IMR-90 (cell line): ENCODE measurements at regions not wholly inside any gene's neighbourhood (a gene's known extent, or its start where the extent isn't known, plus 50 kb on each side); places are given as distances from the start of the nearest gene placed in this dataset.

Experiments used
- ATAC-seq: fragments of 200-7000 bp; cut with Tn5 transposase; 2 replicates; pipeline ENCODE4 v1.9.1; 2020; ENCODE audit warnings: low read depth, mild to moderate bottlenecking, moderate library complexity
- BruUV-seq: library from RNA; stranded (reverse); fragments of 400-500 nt; replicated peaks from 2 replicates; lab custom pipeline; 2021; lab: Mats Ljungman, UMichigan
- CTCF ChIA-PET: fragments of 300-600 bp; formaldehyde crosslinking; extraction: SDS; loops from one replicate; lab custom pipeline; 2021; ENCODE audit warnings: antibody characterized with exemption; lab: Yijun Ruan, JAX
- POLR2A ChIA-PET: fragments of 300-600 bp; sonication (Branson Sonifier 250); formaldehyde crosslinking; loops from one replicate; lab custom pipeline; 2022; ENCODE audit warnings: antibody characterized with exemption; ENCODE audit not compliant: unreplicated experiment; lab: Charles Lee
- DNase-seq: peaks from one replicate; pipeline ENCODE4 v3.0.0; 2013
- H2AFZ ChIP-seq: replicated peaks from 2 replicates; pipeline ENCODE3; 2013; ENCODE audit warnings: low read length, mild to moderate bottlenecking; ENCODE audit not compliant: poor library complexity
- H2AK5ac ChIP-seq: 2 replicates; pipeline ENCODE4 v1.6.1; 2013; ENCODE audit warnings: low read depth, low read length, inconsistent platforms
- H2AK9ac ChIP-seq: replicated peaks from 2 replicates; pipeline ENCODE3; 2013; ENCODE audit warnings: mild to moderate bottlenecking, low read depth, low read length, moderate library complexity; ENCODE audit not compliant: poor library complexity
- H2BK120ac ChIP-seq: 2 replicates; pipeline ENCODE4 v1.6.1; 2013; ENCODE audit warnings: low read depth, low read length, inconsistent platforms
- H2BK15ac ChIP-seq: 3 replicates; pipeline ENCODE4 v1.6.1; 2013; ENCODE audit warnings: low read depth, low read length, inconsistent platforms
- H2BK20ac ChIP-seq: 2 replicates; pipeline ENCODE4 v1.6.1; 2013; ENCODE audit warnings: low read depth, mild to moderate bottlenecking, inconsistent platforms, low read length, moderate library complexity
- H2BK5ac ChIP-seq: 2 replicates; pipeline ENCODE4 v1.6.1; 2013; ENCODE audit warnings: mild to moderate bottlenecking, low read depth, low read length, inconsistent platforms; ENCODE audit not compliant: poor library complexity, severe bottlenecking
- H3K14ac ChIP-seq: replicated peaks from 2 replicates; pipeline ENCODE4 v1.6.1; 2013; ENCODE audit warnings: low read depth, low read length, inconsistent platforms
- H3K18ac ChIP-seq: 2 replicates; pipeline ENCODE4 v1.6.1; 2013; ENCODE audit warnings: low read depth, low read length, control low read depth
- H3K23ac ChIP-seq: 2 replicates; pipeline ENCODE4 v1.6.1; 2013; ENCODE audit warnings: low read depth, low read length, inconsistent platforms
- H3K27ac ChIP-seq: 2 replicates; pipeline ENCODE4 v1.5.1; 2013; ENCODE audit warnings: mild to moderate bottlenecking, control low read depth, low read length; ENCODE audit not compliant: insufficient read depth
- H3K27me3 ChIP-seq: 2 replicates; pipeline ENCODE4 v1.6.1; 2013; ENCODE audit warnings: low read length; ENCODE audit not compliant: control insufficient read depth, insufficient read depth
- H3K36me3 ChIP-seq: 2 replicates; pipeline ENCODE4 v1.6.1; 2013; ENCODE audit warnings: low read length, mixed read lengths; ENCODE audit not compliant: control insufficient read depth, insufficient read depth
- H3K4ac ChIP-seq: 2 replicates; pipeline ENCODE4 v1.6.1; 2013; ENCODE audit warnings: low read depth, low read length, inconsistent platforms
- H3K4me1 ChIP-seq: 2 replicates; pipeline ENCODE4 v1.6.1; 2013; ENCODE audit warnings: low read length, mixed read lengths; ENCODE audit not compliant: control insufficient read depth, insufficient read depth
- H3K4me2 ChIP-seq: 2 replicates; pipeline ENCODE4 v1.6.1; 2013; ENCODE audit warnings: low read depth, mild to moderate bottlenecking, control low read depth, low read length, moderate library complexity
- H3K4me3 ChIP-seq: 2 replicates; pipeline ENCODE4 v1.5.1; 2013; ENCODE audit warnings: low read depth, mild to moderate bottlenecking, control low read depth, low read length, moderate library complexity; ENCODE audit not compliant: insufficient read depth
- H3K56ac ChIP-seq: 2 replicates; pipeline ENCODE4 v1.6.1; 2013; ENCODE audit warnings: low read length, inconsistent platforms; ENCODE audit not compliant: insufficient read depth; ENCODE audit errors: extremely low read depth
- H3K79me1 ChIP-seq, 2 experiments: 2 replicates each; pipeline ENCODE4 v1.6.1; 2013; ENCODE audit warnings: low read length in 2 of 2, inconsistent platforms in 1 of 2, low read depth in 1 of 2
- H3K9ac ChIP-seq: 2 replicates; pipeline ENCODE4 v1.6.1; 2013; ENCODE audit warnings: low read depth, low read length, control low read depth
- H3K9me1 ChIP-seq: 2 replicates; pipeline ENCODE4 v1.6.1; 2013; ENCODE audit warnings: low read length, inconsistent platforms; ENCODE audit not compliant: insufficient read depth
- H3K9me3 ChIP-seq: 2 replicates; pipeline ENCODE4 v1.6.1; 2013; ENCODE audit warnings: low read length; ENCODE audit not compliant: control insufficient read depth, insufficient read depth
- H4K20me1 ChIP-seq: 2 replicates; pipeline ENCODE4 v1.6.1; 2013; ENCODE audit warnings: low read length, inconsistent platforms; ENCODE audit not compliant: insufficient read depth
- H4K5ac ChIP-seq: 2 replicates; pipeline ENCODE4 v1.6.1; 2013; ENCODE audit warnings: mild to moderate bottlenecking, low read depth, low read length, control low read depth
- H4K8ac ChIP-seq, 2 experiments: 2 replicates each; pipeline ENCODE4 v1.6.1; 2013; ENCODE audit warnings: low read depth in 2 of 2, low read length in 2 of 2, control low read depth in 1 of 2, inconsistent platforms in 1 of 2
- H4K91ac ChIP-seq: 2 replicates; pipeline ENCODE4 v1.6.1; 2013; ENCODE audit warnings: low read depth, low read length, inconsistent platforms; ENCODE audit not compliant: insufficient read depth
- BHLHE40 ChIP-seq: fragments of 150-350 bp; IDR thresholded peaks from 2 replicates; pipeline ENCODE4 v1.6.1; 2016; ENCODE audit warnings: mild to moderate bottlenecking, low read depth, low read length
- CEBPB ChIP-seq: IDR thresholded peaks from 2 replicates; pipeline ENCODE4 v1.6.1; 2012; ENCODE audit warnings: low read depth, low read length, improper control_type of control experiment
- FOS ChIP-seq: fragments of 150-350 bp; IDR thresholded peaks from 2 replicates; pipeline ENCODE4 v1.6.1; 2016; ENCODE audit warnings: low read depth, low read length
- MAFK ChIP-seq: IDR thresholded peaks from 2 replicates; pipeline ENCODE4 v1.6.1; 2012; ENCODE audit warnings: low read depth, low read length, improper control_type of control experiment
- MAZ ChIP-seq: IDR thresholded peaks from 2 replicates; pipeline ENCODE4 v1.6.1; 2012; ENCODE audit warnings: low read depth, mild to moderate bottlenecking, low read length, improper control_type of control experiment, moderate library complexity, borderline replicate concordance
- NFE2L2 ChIP-seq: fragments of 150-350 bp; IDR thresholded peaks from 2 replicates; pipeline ENCODE4 v1.6.1; 2016; ENCODE audit warnings: low read depth, mild to moderate bottlenecking, low read length
- POLR2A ChIP-seq: IDR thresholded peaks from 2 replicates; pipeline ENCODE4 v1.6.1; 2012; ENCODE audit warnings: mild to moderate bottlenecking, low read depth, low read length
- RAD21 ChIP-seq: IDR thresholded peaks from 2 replicates; pipeline ENCODE4 v1.6.1; 2012; ENCODE audit warnings: low read length, improper control_type of control experiment
- RCOR1 ChIP-seq: IDR thresholded peaks from 2 replicates; pipeline ENCODE4 v1.6.1; 2012; ENCODE audit warnings: mild to moderate bottlenecking, low read length, improper control_type of control experiment; ENCODE audit not compliant: insufficient replicate concordance
- RFX5 ChIP-seq: IDR thresholded peaks from 2 replicates; pipeline ENCODE4 v1.8.0; 2012; ENCODE audit warnings: low read depth, mild to moderate bottlenecking, low read length, moderate library complexity
- SMC3 ChIP-seq: fragments of 150-350 bp; IDR thresholded peaks from 2 replicates; pipeline ENCODE4 v1.6.1; 2016; ENCODE audit warnings: low read depth, mild to moderate bottlenecking, antibody characterized with exemption, low read length, moderate library complexity
- WGBS, 2 experiments: methylation state at CpG; one replicate each; pipeline versions ENCODE4 v1.1.5 to v1.1.7; 2013; ENCODE audit warnings: missing lambda C conversion rate in 2 of 2; ENCODE audit not compliant: insufficient read length in 1 of 2; ENCODE audit errors: extremely low coverage in 2 of 2; 5-methylcytosine and 5-hydroxymethylcytosine counted together
- dilution Hi-C: fragments of 300-500 bp; cut with HindIII; formaldehyde crosslinking; loops from one replicate; pipeline ENCODE4 v1.14.3; 2018; ENCODE audit warnings: low sequenced_read_pairs; ENCODE audit not compliant: unreplicated experiment
- in situ Hi-C: fragments of 300-500 bp; cut with MboI; formaldehyde crosslinking; loops from 3 replicates; pipeline ENCODE4 v1.14.3; 2019; ENCODE audit warnings: low sequenced_read_pairs, inconsistent platforms, mixed read lengths
- intact Hi-C: fragments of 100-400 bp; cut with micrococcal nuclease; formaldehyde crosslinking; loops from 2 replicates; pipeline ENCODE4 v1.10.0; 2022
- TF ChIP-seq, protein P1 (sequence below): fragments of 150-350 bp; IDR thresholded peaks from 2 replicates; pipeline ENCODE4 v1.6.1; 2017; ENCODE audit warnings: mild to moderate bottlenecking, antibody characterized with exemption, low read length, low read depth
- TF ChIP-seq, protein P2 (sequence below): fragments of 150-350 bp; IDR thresholded peaks from 2 replicates; pipeline ENCODE4 v1.6.1; 2016; ENCODE audit warnings: low read depth, mild to moderate bottlenecking, low read length, moderate library complexity, borderline replicate concordance
- TF ChIP-seq, protein P3 (sequence below): conservative IDR thresholded peaks from 2 replicates; pipeline ENCODE4 v1.5.1; 2012; ENCODE audit warnings: mild to moderate bottlenecking, low read depth, low read length, improper control_type of control experiment

DNA sequence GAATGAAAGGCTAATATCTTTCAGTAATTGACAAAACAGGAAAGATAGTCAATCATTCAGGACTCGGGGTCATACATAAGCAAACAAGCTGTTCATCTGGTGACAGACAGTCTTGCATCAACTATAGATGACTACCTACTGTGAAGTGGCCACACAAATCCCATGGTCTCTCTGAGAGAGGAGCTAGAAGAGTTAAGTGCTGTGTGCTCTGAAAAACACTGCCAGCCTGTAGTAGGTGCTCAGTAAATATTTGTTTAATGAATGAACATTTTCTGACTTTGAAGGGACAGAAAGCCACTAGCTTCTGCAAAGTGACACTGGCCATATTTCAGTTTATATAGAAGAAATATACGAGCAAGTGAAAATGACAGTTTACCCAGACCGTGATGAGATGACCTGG, 184.0 kb upstream of the CHAC2 start:
- Histone ChIP-seq H2BK5ac (no peak overlapping the region), H2AFZ (no peak overlapping the region), H3K56ac (no peak overlapping the region), H3K79me1 (no peaks in the 10 kb centered on the region), H3K36me3 (no peaks in the 10 kb centered on the region), H4K5ac (no peak overlapping the region), H4K8ac (no peak overlapping the region), H3K14ac (no peak overlapping the region), H3K9ac (no peak overlapping the region), H3K9me1 (no peaks in the 10 kb centered on the region), H3K18ac (no peak overlapping the region), H3K4me1 (no peaks in the 10 kb centered on the region), H3K4ac (no peak overlapping the region), H2BK120ac (no peak overlapping the region), H3K9me3 (no peaks in the 10 kb centered on the region), H2AK9ac (no peak overlapping the region), H3K23ac (no peak overlapping the region), H4K20me1 (no peaks in the 10 kb centered on the region), H3K4me3 (no peak overlapping the region), H2BK15ac (no peak overlapping the region), H3K4me2 (no peak overlapping the region), H3K27ac (no peak overlapping the region), H2BK20ac (no peak overlapping the region), H4K91ac (no peak overlapping the region), H2AK5ac (no peak overlapping the region), H3K27me3 (peaks cover 5% of the 10 kb centered on the region; the same call in 1 of the 2 replicates)
- ChIA-PET CTCF (interaction anchor here (0.6 to 0.7 kb wide), 2 partner anchors 10 to 26 kb away, joined by 3 to 4 read pairs; no protein-coding TSS in a partner anchor), POLR2A (no interaction called here)
- in situ Hi-C loops = no loop called here
- dilution Hi-C loops = no loop called here
- BruUV-seq = no TSS peak
- TF ChIP-seq MAZ (no peak), BHLHE40 (no peak), RAD21 (no peak), MAFK (no peak), NFE2L2 (no peak), CEBPB (no peak), POLR2A (no peak), SMC3 (no peak), RCOR1 (no peak), RFX5 (no peak), FOS (no peak)
- TF ChIP-seq, protein P1, sequence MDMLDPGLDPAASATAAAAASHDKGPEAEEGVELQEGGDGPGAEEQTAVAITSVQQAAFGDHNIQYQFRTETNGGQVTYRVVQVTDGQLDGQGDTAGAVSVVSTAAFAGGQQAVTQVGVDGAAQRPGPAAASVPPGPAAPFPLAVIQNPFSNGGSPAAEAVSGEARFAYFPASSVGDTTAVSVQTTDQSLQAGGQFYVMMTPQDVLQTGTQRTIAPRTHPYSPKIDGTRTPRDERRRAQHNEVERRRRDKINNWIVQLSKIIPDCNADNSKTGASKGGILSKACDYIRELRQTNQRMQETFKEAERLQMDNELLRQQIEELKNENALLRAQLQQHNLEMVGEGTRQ = no peak
- TF ChIP-seq, protein P2, sequence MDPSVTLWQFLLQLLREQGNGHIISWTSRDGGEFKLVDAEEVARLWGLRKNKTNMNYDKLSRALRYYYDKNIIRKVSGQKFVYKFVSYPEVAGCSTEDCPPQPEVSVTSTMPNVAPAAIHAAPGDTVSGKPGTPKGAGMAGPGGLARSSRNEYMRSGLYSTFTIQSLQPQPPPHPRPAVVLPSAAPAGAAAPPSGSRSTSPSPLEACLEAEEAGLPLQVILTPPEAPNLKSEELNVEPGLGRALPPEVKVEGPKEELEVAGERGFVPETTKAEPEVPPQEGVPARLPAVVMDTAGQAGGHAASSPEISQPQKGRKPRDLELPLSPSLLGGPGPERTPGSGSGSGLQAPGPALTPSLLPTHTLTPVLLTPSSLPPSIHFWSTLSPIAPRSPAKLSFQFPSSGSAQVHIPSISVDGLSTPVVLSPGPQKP = no peak
- TF ChIP-seq, protein P3, sequence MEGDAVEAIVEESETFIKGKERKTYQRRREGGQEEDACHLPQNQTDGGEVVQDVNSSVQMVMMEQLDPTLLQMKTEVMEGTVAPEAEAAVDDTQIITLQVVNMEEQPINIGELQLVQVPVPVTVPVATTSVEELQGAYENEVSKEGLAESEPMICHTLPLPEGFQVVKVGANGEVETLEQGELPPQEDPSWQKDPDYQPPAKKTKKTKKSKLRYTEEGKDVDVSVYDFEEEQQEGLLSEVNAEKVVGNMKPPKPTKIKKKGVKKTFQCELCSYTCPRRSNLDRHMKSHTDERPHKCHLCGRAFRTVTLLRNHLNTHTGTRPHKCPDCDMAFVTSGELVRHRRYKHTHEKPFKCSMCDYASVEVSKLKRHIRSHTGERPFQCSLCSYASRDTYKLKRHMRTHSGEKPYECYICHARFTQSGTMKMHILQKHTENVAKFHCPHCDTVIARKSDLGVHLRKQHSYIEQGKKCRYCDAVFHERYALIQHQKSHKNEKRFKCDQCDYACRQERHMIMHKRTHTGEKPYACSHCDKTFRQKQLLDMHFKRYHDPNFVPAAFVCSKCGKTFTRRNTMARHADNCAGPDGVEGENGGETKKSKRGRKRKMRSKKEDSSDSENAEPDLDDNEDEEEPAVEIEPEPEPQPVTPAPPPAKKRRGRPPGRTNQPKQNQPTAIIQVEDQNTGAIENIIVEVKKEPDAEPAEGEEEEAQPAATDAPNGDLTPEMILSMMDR = no peak
- DNase-seq (no peak), ATAC-seq (no peak)
- no CpG with 5 or more reads among the region's 3 CpGs for WGBS, 2 experiments
- intact Hi-C loops = no loop called here
